Kidney (tissue), 13 donors: ENCODE measurements at regions not wholly inside any gene's neighbourhood (a gene's known extent, or its start where the extent isn't known, plus 50 kb on each side); places are given as distances from the start of the nearest gene placed in this dataset.

Experiments
- DNase-seq, 5 donors: peaks; one replicate each; pipeline ENCODE4 v3.0.0-alpha.2; 2013 to 2020
- FAIRE-seq: peaks from 2 replicates; lab custom pipeline; 2012; peaks lifted over from hg19 to GRCh38; lab: Jason Lieb, UNC
- H3K27ac ChIP-seq, 2 donors: one replicate each; pipeline ENCODE4 v1.7.0; 2013; ENCODE audit warnings: low read depth in 2 of 2, low read length in 2 of 2, inconsistent platforms in 1 of 2
- H3K27me3 ChIP-seq: one replicate; pipeline ENCODE4 v1.7.1; 2013; ENCODE audit warnings: low read length, inconsistent platforms; ENCODE audit not compliant: control insufficient read depth, insufficient read depth
- H3K36me3 ChIP-seq, 3 donors: one replicate each; pipeline versions ENCODE4 v1.7.0 to v1.7.1; 2013; ENCODE audit warnings: low read length in 3 of 3, control low read depth in 1 of 3, inconsistent platforms in 1 of 3; ENCODE audit not compliant: insufficient read depth in 3 of 3, control insufficient read depth in 2 of 3
- H3K4me1 ChIP-seq, 3 donors: one replicate each; pipeline versions ENCODE4 v1.7.0 to v1.7.1; 2013; ENCODE audit warnings: low read length in 3 of 3, inconsistent platforms in 1 of 3, low read depth in 1 of 3; ENCODE audit not compliant: control insufficient read depth in 2 of 3, insufficient read depth in 2 of 3
- H3K4me3 ChIP-seq, 3 donors: one replicate each; pipeline versions ENCODE4 v1.7.0 to v1.8.1; 2013; ENCODE audit warnings: low read length in 3 of 3, control low read depth in 1 of 3, inconsistent platforms in 1 of 3
- H3K9ac ChIP-seq, 3 donors: one replicate each; pipeline versions ENCODE4 v1.7.0 to v1.7.1; 2013; ENCODE audit warnings: low read length in 3 of 3, control low read depth in 1 of 3, inconsistent platforms in 1 of 3
- H3K9me3 ChIP-seq, 3 donors: one replicate each; pipeline versions ENCODE4 v1.7.0 to v1.7.1; 2013; ENCODE audit warnings: low read length in 3 of 3, control low read depth in 1 of 3, inconsistent platforms in 1 of 3; ENCODE audit not compliant: control insufficient read depth in 2 of 3, insufficient read depth in 1 of 3
- CTCF ChIP-seq: IDR thresholded peaks from 3 replicates; pipeline ENCODE4 v1.5.1; 2012; ENCODE audit warnings: mild to moderate bottlenecking, moderate library complexity, borderline replicate concordance; ENCODE audit not compliant: insufficient read depth; ENCODE audit errors: extremely low read depth
- intact Hi-C: fragments of 100-400 bp; cut with DNase I; formaldehyde crosslinking; loops from one replicate; pipeline ENCODE4 v1.11.1; 2022
- donor health status: control.
- donor health status: control.
- donor health status: control.
- donor health status: control.
- donor health status: control.
- donor health status: DM: yes; HTN: yes; CAD: no.
- donor health status: Normal renal cell carcinoma (clear cell type).

DNA sequence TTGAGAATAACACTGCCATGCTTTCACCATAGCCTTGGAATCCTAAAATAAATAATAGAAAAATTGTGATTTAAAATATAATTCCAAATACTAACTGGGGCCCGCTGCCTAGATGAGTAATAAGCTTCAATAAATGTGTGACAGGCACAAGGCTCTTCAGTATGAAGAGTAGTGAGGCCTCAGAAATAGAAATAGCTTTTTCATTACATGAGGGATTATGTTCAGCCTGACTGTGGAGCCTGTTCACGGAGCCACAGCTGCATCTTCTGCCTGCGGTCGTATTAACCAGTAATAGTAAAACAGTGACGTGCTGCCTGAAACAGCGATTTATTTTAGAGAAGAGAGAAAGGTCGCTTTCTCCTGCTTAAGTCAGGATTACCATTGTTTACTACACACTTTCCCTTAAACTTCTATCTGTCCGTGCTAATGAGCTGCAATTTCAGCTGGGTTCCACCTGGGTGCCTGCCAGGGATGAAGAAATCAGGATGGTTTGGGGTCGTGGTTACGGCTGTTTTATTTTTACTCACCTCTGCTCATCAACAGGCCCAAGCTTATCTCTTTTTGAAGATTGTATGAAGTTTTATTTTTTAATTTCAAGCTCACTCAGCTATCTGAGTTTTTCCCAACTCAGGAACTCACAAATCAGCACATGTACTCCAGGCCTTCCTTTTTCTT lies 284.9 kb upstream of the WWC1 start:
- no peak for TF ChIP-seq CTCF
- no peak overlapping the region for H3K9ac ChIP-seq
- H3K27ac ChIP-seq = no peak overlapping the region

DNA sequence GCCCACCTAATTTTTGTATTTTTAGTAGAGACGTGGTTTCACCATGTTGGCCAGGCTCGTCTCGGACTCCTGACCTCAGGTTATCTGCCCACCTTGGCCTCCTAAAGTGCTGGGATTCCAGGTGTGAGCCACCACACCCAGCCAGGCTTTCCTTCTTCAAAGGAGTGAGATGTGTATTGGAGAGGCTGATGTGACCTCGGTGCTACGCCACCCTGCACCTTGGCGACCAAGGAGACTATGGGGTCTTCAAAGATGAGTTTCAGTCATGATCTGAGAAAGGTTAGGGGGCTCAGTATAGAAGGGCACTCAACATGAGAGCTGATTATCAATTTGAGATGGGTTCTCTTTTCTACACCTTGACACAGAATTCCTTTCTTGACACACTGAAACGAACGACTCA lies 284.2 kb upstream of the WWC1 start:
- no peak overlapping the region for H3K27ac ChIP-seq
- no peaks in the 10 kb centered on the region for H3K9me3 ChIP-seq
- TF ChIP-seq CTCF = no peak
- intact Hi-C loops = no loop called here
- no peak overlapping the region for H3K4me3 ChIP-seq
- H3K36me3 ChIP-seq = no peaks in the 10 kb centered on the region
- H3K27me3 ChIP-seq = no peaks in the 10 kb centered on the region
- H3K4me1 ChIP-seq = no peaks in the 10 kb centered on the region
- no peak for FAIRE-seq
- no peak for DNase-seq
- H3K9ac ChIP-seq = no peak overlapping the region

More for the DNA sequence above, 284.9 kb upstream of the WWC1 start:
- Histone ChIP-seq H3K4me3 (no peak overlapping the region), H3K4me1 (no peaks in the 10 kb centered on the region), H3K9me3 (no peaks in the 10 kb centered on the region), H3K27me3 (no peaks in the 10 kb centered on the region), H3K36me3 (no peaks in the 10 kb centered on the region)
- intact Hi-C loops = no loop called here
- DNase-seq (no peak), FAIRE-seq (no peak)

DNA sequence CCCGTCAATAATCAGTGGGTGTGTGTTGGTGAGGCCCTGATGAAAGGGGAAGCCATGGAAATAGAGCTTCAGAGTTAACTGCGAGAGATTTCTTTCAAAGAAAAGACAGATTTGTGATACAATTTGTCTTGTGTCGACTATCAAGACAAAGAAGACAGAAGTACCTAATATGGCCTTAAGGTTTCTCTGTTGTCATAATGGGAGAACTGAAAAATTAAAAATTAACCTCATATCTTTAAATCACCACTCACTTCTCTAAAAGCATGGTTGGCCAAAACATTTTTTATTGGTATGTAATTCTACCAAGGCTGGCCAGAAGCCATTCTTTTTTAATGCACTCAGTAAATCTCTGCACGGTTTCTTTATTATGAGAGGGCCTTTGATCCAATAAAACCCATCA lies 282.9 kb upstream of the WWC1 start:
- Histone ChIP-seq H3K4me1 (no peaks in the 10 kb centered on the region), H3K27me3 (no peaks in the 10 kb centered on the region), H3K9ac (no peak overlapping the region), H3K4me3 (no peak overlapping the region), H3K9me3 (no peaks in the 10 kb centered on the region), H3K27ac (no peak overlapping the region), H3K36me3 (no peaks in the 10 kb centered on the region)
- intact Hi-C loops = no loop called here
- no peak for FAIRE-seq
- DNase-seq = no peak
- TF ChIP-seq CTCF = no peak

DNA sequence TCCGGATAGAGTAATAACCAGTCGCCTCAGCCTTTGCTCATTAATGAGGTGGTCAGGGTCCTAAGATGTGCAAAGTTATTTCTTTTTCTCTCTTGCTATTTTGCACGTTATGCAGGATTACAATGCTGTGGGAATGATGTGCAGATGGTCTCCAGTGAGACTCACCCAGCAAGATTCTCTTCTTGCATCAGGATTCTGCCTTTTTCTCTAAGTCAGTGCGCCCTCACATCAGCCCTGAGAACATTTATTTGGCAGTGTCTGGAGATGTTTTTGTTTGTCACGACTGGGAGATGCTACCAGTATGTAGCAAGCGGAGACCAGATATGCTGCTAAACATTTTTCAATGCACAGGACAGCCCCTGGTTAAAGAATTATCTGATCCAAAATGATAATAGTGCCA lies 280.3 kb upstream of the WWC1 start:
- H3K4me3 ChIP-seq = no peak overlapping the region
- FAIRE-seq (no peak), DNase-seq (no peak)
- intact Hi-C loops = no loop called here
- no peaks in the 10 kb centered on the region for H3K9me3 ChIP-seq
- H3K27me3 ChIP-seq = no peaks in the 10 kb centered on the region
- H3K9ac ChIP-seq = no peak overlapping the region
- no peak for TF ChIP-seq CTCF
- no peaks in the 10 kb centered on the region for H3K4me1 ChIP-seq
- no peaks in the 10 kb centered on the region for H3K36me3 ChIP-seq
- H3K27ac ChIP-seq = no peak overlapping the region
